ENCODE measurements at regions not wholly inside any gene's neighbourhood (a gene's known extent, or its start where the extent isn't known, plus 50 kb on each side); places are given as distances from the start of the nearest gene placed in this dataset.

DNA sequence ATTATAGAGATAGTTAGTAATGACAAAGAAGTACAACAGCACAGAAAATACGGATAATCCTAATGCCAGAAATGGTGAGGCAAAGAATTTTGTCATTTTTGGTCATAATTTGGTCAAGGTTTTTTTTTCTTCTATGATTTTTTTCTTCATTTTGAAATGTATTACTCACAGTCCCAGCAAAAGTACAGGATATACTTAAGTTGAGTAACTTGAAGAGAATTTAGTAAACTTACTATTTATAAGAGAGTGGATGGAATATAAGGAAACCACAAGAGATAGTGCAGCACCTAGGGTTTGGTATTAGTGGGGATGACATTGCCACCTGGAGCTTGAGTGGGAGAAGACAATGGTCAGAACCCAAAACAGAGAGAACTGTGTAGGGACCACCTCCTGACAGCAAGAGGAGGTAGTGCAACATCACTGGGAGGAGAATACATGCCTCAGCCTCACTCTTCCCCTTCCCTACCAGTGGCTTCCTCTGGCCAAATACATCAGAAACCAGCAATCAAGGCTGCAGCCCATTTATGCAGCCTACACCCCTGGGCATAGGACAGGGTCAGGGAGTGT is 434.5 kb upstream of the TRPC7 start:
- DNase-seq (ENCODE audit: low spot score in 2 of 2, unreplicated experiment in 2 of 2), result no peak
- Mint-ChIP-seq H3K27ac (no peak overlapping the region), H3K9me3 (no peaks in the 10 kb centered on the region), H3K27me3 (ENCODE audit: low read depth) (peaks cover 21% of the 10 kb centered on the region), H3K36me3 (no peaks in the 10 kb centered on the region), H3K4me3 (no peak overlapping the region), H3K4me1 (no peaks in the 10 kb centered on the region)
- TF ChIP-seq, protein P1, sequence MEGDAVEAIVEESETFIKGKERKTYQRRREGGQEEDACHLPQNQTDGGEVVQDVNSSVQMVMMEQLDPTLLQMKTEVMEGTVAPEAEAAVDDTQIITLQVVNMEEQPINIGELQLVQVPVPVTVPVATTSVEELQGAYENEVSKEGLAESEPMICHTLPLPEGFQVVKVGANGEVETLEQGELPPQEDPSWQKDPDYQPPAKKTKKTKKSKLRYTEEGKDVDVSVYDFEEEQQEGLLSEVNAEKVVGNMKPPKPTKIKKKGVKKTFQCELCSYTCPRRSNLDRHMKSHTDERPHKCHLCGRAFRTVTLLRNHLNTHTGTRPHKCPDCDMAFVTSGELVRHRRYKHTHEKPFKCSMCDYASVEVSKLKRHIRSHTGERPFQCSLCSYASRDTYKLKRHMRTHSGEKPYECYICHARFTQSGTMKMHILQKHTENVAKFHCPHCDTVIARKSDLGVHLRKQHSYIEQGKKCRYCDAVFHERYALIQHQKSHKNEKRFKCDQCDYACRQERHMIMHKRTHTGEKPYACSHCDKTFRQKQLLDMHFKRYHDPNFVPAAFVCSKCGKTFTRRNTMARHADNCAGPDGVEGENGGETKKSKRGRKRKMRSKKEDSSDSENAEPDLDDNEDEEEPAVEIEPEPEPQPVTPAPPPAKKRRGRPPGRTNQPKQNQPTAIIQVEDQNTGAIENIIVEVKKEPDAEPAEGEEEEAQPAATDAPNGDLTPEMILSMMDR (IDR thresholded peaks at IDR 0.05; ENCODE audit: unreplicated experiment), result no peak

DNA sequence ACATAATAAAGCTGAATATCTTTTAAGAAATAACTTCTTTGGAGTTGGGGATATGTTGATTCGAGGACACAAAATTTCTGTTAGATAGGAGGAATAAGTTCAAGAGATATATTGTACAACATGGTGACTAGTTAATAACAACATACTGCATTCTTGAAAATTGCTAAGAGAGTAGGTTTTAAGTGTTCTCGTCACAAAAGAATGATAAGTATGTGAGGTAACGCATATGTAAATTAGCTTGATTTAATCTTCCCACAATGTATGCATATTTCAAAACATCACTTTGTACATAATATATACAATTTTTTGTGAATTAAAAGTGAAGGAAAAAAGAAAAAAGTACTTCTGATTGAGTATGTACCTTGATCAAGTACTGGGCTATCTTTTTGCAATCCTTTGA is 428.0 kb upstream of the TRPC7 start:
- H3K4me3 Mint-ChIP-seq, result no peak overlapping the region

DNA sequence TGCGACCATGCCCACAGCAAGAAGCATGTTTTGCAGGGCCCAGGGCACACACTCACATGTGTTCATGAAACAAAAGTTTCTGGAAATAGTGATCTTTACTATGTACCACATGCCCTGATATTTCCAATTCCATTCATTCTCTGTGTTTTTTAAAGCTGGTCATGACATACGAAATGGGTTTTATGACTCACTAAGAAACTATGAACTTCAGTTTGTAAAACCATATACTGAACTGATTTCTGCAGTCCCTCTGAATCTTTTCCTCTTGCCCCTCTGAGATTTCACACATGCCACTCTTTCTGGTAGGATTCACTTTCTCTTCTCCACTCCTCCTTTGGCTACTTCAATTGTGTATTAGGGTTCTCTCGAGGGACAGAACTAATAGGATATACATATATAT is 416.1 kb upstream of the TRPC7 start:
- TF ChIP-seq, protein P1 (IDR thresholded peaks at IDR 0.05; ENCODE audit: unreplicated experiment), result no peak
- no peak for DNase-seq (ENCODE audit: low spot score in 2 of 2, unreplicated experiment in 2 of 2)

More for the DNA sequence above, 428.0 kb upstream of the TRPC7 start:
- no peaks in the 10 kb centered on the region for H3K27me3 Mint-ChIP-seq (ENCODE audit: low read depth)
- H3K27ac Mint-ChIP-seq, result no peak overlapping the region
- TF ChIP-seq, protein P1 (IDR thresholded peaks at IDR 0.05; ENCODE audit: unreplicated experiment), result no peak
- H3K9me3 Mint-ChIP-seq, result peaks cover 18% of the 10 kb centered on the region
- no peak for DNase-seq (ENCODE audit: low spot score in 2 of 2, unreplicated experiment in 2 of 2)
- no peaks in the 10 kb centered on the region for H3K36me3 Mint-ChIP-seq
- H3K4me1 Mint-ChIP-seq, result no peaks in the 10 kb centered on the region

DNA sequence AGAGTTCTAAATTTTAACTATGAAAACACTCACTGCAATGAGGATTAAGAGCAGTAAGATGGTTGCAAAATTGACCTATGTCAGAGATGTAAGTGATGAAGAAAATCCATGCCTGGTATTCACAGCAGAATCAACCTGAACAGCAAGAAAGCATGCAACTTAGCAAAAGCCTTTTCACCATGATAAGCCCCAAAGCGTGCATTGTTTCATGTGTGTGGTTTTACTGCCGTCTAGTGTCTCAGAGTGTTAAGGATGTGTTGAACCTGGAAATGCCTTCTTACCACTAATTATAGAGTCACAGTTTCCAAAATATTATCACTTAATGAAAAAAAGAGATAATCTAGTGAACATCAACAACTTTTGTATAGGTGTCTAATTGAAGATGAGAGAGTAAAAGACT is 415.2 kb upstream of the TRPC7 start:
- Mint-ChIP-seq H3K36me3 (no peaks in the 10 kb centered on the region), H3K27me3 (ENCODE audit: low read depth) (no peaks in the 10 kb centered on the region), H3K27ac (no peak overlapping the region)

More for the DNA sequence above, 416.1 kb upstream of the TRPC7 start:
- Mint-ChIP-seq H3K27me3 (ENCODE audit: low read depth) (no peaks in the 10 kb centered on the region), H3K36me3 (no peaks in the 10 kb centered on the region), H3K27ac (no peak overlapping the region), H3K4me1 (peaks cover 6% of the 10 kb centered on the region), H3K4me3 (no peak overlapping the region), H3K9me3 (no peaks in the 10 kb centered on the region)

DNA sequence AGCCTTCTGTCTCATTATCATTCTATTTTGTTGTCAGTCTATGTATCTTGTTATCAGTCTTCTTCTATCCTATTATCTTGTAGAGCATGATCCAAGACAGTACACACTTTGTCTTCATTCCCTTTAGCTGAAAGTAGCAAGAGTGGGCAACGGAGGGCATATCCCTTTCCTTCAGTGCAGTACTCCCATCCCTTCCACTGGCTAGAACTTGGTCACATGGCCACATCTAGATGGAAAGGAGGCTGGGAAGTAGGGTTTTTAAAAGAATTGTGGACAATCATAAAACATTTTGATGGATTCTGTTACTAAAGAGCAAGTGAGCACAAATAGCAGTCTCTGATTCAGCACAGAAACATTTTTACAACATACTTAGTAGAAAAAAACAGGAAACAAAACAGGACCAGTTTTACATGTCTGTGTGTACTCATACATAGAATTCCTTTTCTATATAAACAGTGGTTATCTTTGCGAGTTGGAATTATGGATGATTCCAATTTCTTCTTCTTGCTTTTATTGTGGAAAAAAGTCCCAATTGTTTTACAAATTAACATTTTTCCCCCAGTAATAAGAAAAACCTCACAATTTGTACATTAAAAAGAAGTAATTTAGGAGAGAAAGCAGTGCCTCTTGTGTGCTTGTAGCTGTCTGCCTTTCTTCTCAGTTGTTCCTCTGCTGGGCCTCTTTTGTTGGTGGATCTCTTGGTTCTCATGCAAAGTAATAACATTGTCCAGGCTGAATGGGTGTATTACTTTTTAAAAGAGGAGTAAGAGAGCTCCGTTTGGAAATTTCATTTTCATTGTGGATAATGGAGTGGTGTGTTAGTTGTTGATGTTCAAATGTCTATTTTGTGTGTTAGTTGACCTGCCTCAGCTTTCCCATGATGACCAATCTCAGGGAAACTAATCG is 410.9 kb upstream of the TRPC7 start:
- Mint-ChIP-seq H3K27me3 (ENCODE audit: low read depth) (no peaks in the 10 kb centered on the region), H3K4me1 (peaks cover 7% of the 10 kb centered on the region), H3K9me3 (peaks cover 10% of the 10 kb centered on the region), H3K27ac (peak overlapping the region; percentile 42), H3K36me3 (no peaks in the 10 kb centered on the region), H3K4me3 (no peak overlapping the region)
- TF ChIP-seq, protein P1 (IDR thresholded peaks at IDR 0.05; ENCODE audit: unreplicated experiment), result no peak
- DNase-seq (ENCODE audit: low spot score in 2 of 2, unreplicated experiment in 2 of 2), result no peak

More for the DNA sequence above, 415.2 kb upstream of the TRPC7 start:
- no peak for DNase-seq (ENCODE audit: low spot score in 2 of 2, unreplicated experiment in 2 of 2)
- Mint-ChIP-seq H3K9me3 (peaks cover 6% of the 10 kb centered on the region), H3K4me1 (peaks cover 7% of the 10 kb centered on the region), H3K4me3 (no peak overlapping the region)
- TF ChIP-seq, protein P1 (IDR thresholded peaks at IDR 0.05; ENCODE audit: unreplicated experiment), result no peak
